NCI-H446 (cell line): ENCODE measurements at regions not wholly inside any gene's neighbourhood (a gene's known extent, or its start where the extent isn't known, plus 50 kb on each side); places are given as distances from the start of the nearest gene placed in this dataset.
"Not testable (repeated sequence)": the region's sequence is repeated elsewhere in the genome, so short reads cannot be mapped to it uniquely, and the experiment has no call there.

Source experiments
- DNase-seq, 2 experiments: peaks; one replicate each; lab custom pipeline; 2025; lab: John Stamatoyannopoulos, UW

DNA sequence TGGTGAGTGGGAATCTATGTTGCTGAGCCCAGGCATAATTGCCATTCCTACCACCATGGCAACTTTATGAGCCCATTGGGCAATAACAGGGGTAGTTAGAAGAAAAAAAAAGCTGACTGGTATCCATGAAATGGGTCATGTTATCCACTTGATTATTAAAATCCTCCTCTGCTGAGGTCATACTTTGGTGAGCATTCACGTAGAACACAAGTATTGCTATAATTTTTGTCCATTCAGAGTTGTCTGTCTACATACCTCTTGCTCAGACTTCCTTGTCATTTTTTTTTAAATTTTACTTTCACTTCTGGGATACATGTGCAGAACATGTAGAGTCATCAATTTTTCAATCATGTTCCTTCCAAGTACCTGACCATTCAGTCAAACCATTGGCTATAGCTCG, 780.8 kb upstream of the ARRDC3 start:
- no peak for DNase-seq

DNA sequence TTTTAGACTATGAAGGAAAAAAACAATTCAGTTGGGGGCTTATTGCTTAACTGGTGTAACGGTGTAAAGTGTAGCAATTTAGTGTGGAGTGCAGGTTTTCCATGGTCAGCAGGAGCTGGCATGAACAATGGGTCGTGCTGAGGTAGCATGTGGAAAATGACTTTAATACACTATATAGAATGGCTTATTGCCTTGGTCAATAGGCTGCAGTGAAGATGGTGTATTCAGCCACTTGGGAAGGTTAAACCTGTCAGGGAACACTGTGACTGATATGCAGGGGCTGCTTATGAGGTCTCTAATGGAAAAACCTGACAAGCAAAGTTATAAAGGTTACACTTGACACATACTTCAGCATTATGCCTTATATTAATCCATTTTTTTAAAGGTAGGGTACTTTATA, 764.7 kb upstream of the ARRDC3 start:
- no peak for DNase-seq

DNA sequence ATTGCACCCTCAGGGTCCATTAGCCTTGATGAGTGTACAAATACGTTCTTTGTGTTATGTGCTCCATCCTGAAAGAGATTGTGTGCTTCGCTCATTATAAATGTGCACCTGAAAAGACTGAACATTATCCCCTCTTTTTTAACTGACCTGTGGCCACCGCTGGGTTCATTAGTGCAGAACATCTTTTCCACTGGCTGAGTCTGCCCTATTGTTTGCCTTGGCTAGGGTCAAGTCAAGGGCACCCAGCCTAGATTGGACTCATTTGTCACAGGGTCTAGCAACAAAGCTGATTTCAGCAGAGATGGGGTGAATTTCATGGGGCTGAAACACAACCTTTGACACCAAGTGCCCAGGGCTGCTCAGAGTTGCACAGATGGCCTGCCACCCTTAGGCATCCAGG, 764.1 kb upstream of the ARRDC3 start:
- DNase-seq = no peak

DNA sequence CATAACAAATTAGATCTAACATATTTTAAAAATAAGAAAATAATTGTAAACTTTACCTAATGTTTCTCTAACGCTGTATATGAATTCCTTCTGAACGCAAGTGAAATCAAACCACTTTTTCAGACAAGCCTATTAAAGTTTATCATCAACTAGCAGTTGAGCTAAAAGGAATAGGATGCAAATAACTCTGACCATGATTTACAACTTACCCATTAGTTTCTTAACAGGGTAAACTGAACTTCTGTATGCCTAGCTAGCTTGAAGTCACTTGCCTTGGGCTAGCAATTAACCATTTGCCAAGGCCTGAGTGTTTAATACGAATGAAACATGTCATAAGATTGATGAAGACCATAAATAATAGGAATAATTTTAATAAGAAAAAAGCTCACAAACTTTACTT, 762.7 kb upstream of the ARRDC3 start:
- DNase-seq = no peak

DNA sequence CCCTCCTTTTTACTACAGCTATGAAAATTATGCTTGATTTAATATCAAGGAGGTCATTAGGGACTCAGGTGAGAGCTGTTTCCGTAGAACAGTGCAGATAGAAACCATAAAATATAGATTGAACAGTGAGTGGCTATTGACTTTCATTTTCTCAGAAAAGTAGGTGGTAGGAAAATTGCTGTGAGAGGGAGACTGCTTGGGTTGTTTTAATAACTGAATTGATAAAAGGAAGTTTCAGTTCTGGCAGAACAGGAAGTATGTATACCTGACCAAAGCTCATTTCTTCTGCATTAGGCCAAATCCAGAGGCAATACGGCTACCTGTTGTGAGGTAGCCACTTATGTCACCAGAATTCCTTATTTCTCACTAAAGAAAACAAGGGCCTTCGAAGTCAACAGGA, 761.7 kb upstream of the ARRDC3 start:
- DNase-seq = no peak

DNA sequence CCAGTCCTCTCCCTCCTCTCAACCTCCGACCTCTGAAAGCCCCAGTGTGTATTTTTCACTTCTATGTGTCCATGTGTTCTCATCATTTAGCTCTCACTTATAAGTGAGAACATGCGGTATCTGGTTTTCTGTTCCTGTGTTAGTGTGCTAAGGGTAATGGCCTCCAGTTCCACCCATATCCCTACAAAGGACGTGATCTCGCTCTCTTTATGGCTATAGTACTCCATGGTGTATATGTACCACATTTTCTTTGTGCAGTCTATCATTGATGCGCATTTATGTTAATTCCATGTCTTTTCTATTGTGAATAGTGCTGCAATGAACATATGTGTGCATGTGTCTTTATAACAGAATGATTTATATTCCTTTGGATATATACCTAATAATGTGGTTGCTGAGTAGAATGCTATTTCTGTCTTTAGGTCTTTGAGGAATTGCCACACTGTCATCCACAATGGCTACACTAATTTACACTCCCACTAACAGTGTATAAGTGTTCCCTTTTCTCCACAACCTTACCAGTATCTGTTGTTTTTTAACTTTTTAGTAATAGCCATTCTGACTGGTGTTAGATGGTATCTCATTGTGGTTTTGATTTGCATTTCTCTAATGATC, 749.3 kb upstream of the ARRDC3 start:
- not testable (repeated sequence) for DNase-seq

DNA sequence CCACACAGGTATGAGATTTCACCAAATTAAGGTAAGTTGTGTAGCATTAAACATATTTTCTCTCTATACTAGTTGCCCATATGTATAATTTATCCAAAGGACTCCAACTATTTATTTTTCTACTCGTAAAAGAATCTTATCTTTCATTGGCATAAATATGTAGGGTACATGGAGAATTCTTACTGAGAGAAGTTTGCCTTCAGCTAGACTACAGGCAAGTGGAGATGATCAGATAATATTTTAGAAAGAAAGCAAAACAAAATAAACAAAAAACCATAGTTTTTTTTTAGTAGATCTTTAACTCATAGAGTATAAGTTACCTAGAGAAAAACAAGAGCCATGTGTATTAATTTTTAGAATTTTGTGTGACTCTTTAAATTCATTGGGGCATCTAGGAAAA, 743.1 kb upstream of the ARRDC3 start:
- no peak for DNase-seq

DNA sequence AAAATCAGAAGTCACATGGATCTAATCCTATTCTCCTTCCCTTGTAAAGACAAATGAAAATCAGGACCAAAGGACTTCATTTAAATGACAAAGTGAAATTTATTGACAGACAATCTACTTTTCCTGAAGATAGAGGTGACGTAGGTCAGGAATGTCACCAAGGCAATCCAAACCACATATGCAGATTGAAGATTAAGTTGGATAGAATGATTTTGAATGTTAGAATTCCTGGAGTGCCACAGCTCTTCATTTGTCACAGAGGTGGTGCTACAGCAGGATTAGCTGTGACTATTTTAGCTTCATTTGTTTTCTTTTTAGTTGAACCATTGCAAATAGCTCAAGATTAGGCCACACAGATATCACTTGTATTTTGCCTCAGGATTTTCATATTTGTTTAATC, 736.0 kb upstream of the ARRDC3 start:
- no peak for DNase-seq

DNA sequence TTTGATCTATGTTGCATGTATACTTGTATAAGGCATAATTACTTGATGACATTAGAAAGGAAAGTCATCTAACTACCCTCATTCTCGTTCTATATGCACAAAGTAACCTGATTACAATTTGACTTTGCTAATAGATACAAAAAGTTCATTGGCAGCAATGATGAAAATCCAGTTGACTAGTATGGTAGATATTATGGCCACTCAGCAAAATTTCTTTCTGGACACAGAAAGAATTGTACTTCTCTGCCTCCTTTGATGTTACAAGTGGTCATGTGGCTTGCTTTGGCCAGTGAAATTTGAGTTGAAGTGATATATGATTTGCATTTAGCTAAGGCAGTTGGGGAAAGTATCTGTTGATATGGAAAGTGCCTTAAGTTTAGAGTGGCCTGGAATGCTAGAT, 723.7 kb upstream of the ARRDC3 start:
- no peak for DNase-seq

DNA sequence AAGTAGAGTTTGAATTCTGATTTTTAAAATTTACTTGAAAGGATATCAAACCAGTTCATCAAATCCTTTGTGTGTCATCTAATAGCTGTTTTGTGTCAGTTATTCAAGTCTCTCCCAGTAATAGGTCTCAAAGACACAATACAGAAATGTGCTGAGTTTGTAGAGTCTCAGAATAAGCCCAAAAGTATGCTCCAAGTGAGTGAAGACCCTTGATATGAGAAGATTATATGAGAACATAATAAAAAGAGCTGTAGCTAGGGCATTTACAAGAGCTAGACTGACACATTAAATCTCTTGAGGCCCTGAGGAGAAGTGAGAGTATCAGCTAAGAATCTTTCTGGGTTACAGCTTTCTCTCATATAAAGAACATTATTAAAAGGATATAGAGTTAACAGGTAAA, 721.0 kb upstream of the ARRDC3 start:
- DNase-seq = no peak

DNA sequence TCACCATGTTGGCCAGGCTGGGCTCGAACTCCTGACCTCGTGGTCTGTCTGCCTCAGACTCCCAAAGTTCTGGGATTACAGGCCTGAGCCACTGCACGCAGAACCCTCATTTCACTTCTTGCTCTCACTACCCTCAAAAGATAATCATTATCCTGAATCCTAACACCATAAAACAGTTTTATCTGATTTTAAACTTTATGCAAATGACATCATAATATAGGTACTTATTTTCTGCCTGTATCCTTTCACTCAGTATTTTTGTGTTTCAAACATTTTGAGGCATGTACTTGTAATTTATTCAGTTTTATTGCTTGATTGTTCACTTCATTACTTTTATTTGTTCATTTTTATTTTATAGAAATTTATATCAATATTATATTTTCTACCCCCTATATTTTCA, 719.2 kb upstream of the ARRDC3 start:
- no peak for DNase-seq

DNA sequence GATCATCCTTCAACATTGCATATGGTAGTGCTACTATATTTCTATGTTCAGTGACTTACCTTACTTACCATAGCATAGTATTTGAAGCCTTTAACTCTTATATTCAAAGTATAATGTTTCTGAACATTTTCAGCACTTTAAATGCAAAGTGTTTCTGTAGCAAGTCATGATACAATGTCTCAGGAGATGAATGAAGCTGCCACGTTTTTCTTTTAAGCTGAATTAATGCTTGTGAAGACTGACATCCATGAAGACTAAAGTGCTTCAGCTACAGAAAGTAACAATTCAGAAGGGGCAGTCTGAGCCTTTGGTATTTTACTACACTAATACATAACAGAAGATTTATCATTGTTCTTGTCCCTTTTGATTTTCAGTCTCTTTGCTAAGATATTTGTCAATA, 709.1 kb upstream of the ARRDC3 start:
- no peak for DNase-seq

DNA sequence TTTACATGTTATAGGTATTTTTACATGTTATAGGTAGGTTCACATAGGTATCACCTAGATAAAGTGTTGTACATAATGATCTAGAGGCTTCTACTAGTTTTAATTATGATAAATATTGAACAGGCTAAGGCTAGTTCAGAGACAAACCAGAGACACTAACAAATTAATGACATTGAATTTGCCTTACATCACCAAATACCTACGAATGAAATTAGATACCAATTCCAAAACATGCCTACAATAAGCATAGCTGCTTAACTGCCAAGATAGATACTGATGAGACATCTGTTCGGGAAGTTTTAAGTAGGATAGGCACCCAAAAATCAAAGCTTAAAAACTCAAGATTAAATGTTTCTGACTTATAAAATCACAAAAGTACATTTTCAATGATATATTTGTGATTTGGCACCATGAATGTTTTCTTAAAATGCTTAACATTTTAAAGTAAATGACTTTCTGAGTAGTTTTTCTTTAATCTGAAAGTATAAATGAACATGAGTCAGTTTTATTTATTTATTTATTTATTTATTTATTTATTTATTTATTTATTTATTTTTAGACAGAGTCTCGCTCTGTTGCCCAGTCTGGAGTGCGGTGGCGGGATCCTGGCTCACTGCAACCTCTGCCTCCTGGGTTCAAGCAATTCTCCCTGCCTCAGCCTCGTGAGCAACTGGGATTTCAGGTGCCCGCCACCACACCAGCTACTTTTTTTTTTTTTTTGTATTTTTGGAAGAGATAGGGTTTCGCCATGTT, 703.1 kb upstream of the ARRDC3 start:
- DNase-seq = no peak

DNA sequence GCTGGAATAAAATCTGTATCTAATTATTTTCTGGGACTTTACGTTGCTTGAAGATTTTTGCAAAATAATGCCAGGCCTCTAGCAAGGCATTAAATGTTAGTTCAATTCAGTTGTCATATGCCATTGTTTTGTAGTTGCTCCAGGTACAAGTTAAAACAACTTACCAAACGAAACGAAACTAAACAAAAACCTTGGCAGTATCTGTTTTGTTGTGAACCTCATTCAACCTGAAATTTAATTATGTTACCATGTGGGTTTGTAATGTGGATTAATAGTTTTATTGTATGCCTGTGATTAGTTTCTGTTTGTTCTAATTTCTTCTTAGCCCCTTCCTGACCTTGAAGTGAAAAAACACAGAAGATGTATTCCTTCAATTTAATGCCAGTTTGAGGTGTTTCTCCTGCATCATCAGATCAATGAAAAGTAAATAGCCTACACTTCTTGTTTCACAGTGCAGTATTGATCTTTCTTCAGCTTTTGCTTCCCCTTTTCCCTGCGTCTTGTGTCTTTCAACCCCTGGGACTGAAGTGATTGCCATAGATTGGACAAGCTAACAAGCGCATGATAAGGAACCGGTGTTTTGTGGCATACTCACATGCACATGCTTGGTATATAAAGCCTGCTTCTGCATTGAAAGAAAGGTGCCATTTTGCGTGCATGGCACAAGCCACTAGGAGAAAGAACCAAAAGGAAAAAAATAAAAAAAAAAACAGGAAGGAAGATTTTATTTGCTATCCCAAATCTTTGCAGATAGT, 699.0 kb upstream of the ARRDC3 start:
- no peak for DNase-seq

DNA sequence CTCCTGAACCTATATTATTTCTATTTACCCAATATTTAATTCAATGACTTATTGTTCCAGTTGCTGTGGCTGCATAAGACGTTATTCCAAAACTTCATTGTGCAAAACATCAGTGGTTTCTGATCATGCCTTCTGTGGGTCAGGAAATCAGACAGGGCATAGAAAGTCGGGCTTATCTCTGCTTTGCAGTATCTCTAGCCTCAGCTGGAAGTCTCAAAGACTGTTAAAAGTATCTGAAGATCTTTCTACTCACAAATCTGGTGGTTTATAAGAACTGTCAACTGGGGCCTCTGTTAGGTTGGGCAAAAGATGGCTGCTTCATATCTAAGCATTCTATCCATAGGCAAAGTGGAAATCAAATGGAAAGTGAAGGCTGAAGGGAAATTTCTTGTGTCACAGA, 687.7 kb upstream of the ARRDC3 start:
- DNase-seq = no peak

DNA sequence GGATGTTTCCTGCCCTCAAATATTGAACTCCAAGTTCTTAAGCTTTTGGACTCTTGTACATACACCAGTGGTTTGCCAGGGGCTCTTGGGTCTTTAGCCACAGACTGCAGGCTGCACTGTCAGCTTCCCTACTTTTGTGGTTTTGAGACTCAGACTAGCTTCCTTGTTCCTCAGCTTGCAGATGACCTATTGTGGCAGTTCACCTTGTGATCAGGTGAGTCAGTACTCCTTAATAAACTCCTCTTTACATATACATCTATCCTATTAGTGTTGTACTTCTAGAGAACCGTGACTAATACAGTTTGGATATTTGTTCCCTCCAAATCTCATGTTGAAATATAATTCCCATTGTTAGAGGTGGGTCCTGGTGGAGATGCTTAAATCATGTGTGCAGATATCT, 681.9 kb upstream of the ARRDC3 start:
- DNase-seq = no peak

DNA sequence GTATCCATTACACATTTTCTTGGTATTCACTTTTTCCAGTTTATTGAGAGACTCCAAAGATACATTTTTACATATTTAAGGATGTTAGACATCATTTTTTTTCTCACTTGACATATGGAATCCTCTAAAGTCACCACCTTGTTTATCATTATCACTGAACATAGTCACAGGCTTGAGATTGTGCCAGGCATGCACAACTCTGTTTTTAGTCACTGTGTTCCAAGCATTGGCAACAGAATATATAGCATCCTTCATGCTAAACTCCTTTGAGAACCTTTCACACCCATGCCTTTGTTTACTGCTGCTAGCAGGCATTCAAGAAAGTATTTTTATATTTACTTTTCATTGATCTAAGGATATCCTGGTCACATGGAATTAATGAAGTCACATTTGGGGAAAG, 668.6 kb upstream of the ARRDC3 start:
- no peak for DNase-seq

DNA sequence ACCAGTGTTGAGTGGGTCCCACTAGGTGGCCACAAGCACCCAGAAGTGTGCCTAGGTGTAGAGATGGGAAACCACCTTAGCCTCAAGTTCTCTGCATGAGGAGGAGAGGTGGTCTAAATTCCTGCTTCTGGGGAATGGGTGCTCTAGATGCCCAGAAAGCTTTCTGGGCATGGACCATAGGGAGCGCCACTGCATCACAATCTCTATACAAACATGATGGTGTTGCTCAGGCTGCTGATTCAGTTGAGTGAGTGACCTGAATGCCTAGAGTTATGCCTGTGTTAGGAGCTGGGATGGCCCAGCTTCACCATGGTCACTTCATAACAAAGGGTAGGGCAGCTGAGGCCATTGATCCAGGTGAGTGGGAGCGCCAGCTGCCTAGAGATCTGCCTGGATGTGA, 667.9 kb upstream of the ARRDC3 start:
- DNase-seq = no peak

DNA sequence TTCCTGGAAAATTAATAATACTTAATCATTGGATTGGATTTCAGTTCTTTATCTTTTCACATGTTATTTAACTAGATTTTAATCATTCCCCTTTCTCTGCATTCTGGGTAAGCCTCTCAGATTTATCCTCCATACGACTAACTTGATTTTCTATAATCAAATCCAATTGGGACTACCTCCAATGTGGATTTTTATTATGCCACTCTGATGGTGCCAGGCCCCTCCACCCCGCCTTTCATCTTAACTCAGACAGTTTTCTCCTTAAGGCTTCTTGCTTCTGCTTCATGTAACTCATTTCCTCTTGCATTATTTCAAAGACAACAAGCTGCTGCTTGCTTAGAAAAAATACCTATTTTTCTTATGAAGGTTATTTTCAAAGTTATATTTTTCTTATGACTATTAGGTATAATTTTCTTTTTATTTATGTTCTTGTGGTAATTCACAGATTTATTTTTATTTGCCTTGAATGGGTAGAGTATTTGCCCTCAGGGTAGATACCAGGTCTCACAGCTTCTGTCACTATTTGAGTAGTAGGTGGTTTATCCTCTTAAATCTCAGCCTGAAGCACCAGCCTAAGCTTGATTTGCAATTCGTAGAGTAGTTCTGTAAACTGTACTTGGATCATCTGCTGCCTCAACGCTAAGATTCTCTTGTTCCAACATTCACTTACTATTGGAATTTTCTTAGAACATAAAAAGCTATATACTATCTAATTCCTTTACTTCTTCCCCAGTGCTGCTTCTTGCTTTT, 659.0 kb upstream of the ARRDC3 start:
- no peak for DNase-seq

DNA sequence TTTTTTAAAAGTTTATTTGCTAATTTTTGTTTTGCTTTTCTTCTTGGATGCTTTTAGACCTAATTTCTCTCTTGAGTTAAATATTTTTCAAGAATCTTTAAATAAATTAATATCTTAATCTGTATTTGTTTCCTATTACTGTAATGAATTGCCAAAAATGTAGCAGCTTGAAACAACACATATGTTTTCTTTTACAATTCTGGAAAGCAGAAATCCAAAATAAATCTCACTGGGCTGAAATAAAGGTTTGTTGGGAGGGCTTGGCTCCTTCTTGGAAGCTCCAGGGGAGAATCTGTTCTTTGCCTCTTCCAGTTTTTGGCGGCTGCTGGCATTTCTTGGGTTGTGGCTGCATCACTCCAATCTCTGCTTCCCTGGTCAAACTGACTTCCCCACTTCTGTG, 658.1 kb upstream of the ARRDC3 start:
- DNase-seq = peak in 1 of 2 experiments; percentile 3

DNA sequence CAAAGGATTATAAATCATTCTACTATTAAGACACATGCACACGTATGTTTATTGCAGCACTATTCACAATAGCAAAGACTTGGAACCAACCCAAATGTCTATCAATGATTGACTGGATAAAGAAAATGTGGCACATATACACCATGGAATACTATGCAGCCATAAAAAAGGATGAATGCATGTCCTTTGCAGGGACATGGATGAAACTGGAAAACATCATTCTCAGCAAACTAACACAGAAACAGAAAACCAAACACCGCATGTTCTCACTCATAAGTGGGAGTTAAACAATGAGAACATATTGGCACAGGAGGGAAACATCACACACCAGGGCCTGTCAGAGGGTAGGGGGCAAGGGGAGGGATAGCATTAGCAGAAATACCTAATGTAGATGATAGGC, 646.7 kb upstream of the ARRDC3 start:
- not testable (repeated sequence) for DNase-seq

DNA sequence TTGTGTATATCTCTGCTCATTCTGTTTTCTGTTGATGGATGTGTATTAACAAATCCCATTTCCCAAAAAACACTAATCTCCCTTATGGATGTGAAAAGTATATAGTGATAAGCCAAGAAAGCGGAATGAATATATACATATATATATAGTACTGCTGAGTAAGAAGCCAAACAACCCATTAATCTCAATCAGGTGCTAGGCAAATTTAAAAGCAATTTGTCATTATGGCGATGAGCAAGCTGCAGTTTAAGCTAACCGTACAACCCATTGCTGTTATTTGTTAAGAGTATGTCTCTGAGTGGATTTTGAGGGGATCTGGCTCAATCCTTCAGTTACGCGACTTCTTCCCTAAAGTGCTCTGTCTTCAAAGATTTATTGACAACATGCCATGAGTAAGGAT, 640.4 kb upstream of the ARRDC3 start:
- no peak for DNase-seq

DNA sequence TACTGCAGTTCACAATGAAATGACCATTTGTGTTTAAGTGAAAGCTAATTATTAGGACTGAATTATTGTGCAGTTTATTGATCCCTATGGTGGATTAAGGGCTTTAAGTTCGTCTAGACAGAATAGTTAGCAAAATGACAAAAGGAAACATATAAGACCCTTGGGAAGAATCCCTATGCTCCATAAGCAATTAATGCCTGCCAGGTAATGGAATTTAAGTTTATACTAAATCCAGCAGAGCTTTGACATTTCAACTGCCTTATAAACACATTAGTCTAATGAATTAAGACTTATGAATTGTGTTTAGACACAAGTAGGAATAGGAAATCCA, 640.0 kb upstream of the ARRDC3 start:
- no peak for DNase-seq
